Endothelial cell of umbilical vein (primary cell): ENCODE measurements at regions not wholly inside any gene's neighbourhood (a gene's known extent, or its start where the extent isn't known, plus 50 kb on each side); places are given as distances from the start of the nearest gene placed in this dataset.

Source experiments
- BruUV-seq: library from RNA; stranded (reverse); fragments of 400-500 nt; replicated peaks from 2 replicates; lab custom pipeline; 2021; lab: Mats Ljungman, UMichigan
- CTCF ChIA-PET: fragments of 300-600, 350-600 bp; sonication (Branson Sonifier 250); formaldehyde crosslinking; loops from one replicate; lab custom pipeline; 2021; ENCODE audit warnings: antibody characterized with exemption, inconsistent platforms; lab: Charles Lee
- POLR2A ChIA-PET: fragments of 300-600, 350-600 bp; sonication (Branson Sonifier 250); formaldehyde crosslinking; loops from one replicate; lab custom pipeline; 2021; ENCODE audit warnings: antibody characterized with exemption, inconsistent platforms; lab: Charles Lee
- DNase-seq: peaks from one replicate; pipeline ENCODE4 v3.0.0-alpha.2; 2011; ENCODE audit warnings: low read depth, low spot score
- FAIRE-seq: peaks from 2 replicates; lab custom pipeline; 2011; peaks lifted over from hg19 to GRCh38; lab: Jason Lieb, UNC
- H2AFZ ChIP-seq: 2 replicates; pipeline ENCODE4 v1.6.0; 2012; ENCODE audit warnings: low read depth, low read length, control low read depth, inconsistent platforms
- H3K27ac ChIP-seq: 2 replicates; pipeline ENCODE4 v1.5.1; 2011; ENCODE audit warnings: low read depth, mild to moderate bottlenecking, control low read depth, low read length, moderate library complexity; ENCODE audit not compliant: insufficient read depth
- H3K27me3 ChIP-seq, 2 experiments: 2 replicates each; pipeline versions ENCODE4 v1.6.0 to v1.6.1; 2011; ENCODE audit warnings: low read length in 2 of 2, mixed read lengths in 1 of 2; ENCODE audit not compliant: control insufficient read depth in 2 of 2, insufficient read depth in 2 of 2
- H3K36me3 ChIP-seq, 2 experiments: 2 replicates in 1 of 2; 3 replicates in 1 of 2; pipeline ENCODE4 v1.5.1; 2011; ENCODE audit warnings: low read length in 2 of 2, mild to moderate bottlenecking in 1 of 2, moderate library complexity in 1 of 2; ENCODE audit not compliant: control insufficient read depth in 2 of 2, insufficient read depth in 2 of 2; ENCODE audit errors: extremely low read depth in 1 of 2
- H3K4me1 ChIP-seq: 3 replicates; pipeline ENCODE4 v1.5.1; 2011; ENCODE audit warnings: mild to moderate bottlenecking, low read length; ENCODE audit not compliant: control insufficient read depth, insufficient read depth; ENCODE audit errors: extremely low read depth
- H3K4me2 ChIP-seq: 2 replicates; pipeline ENCODE4 v1.6.1; 2011; ENCODE audit warnings: low read length, control low read depth, mixed read lengths; ENCODE audit not compliant: insufficient read depth
- H3K4me3 ChIP-seq, 3 experiments: fragments of 200-600 bp in 1 of 3; sonication (generic), shearing (Covaris generic) in 1 of 3; replicated peaks in 1 of 3; 2 replicates each; pipeline ENCODE4 v1.5.1; 2011 to 2016; ENCODE audit warnings: control low read depth in 3 of 3, low read length in 3 of 3, mild to moderate bottlenecking in 2 of 3, inconsistent platforms in 1 of 3, low read depth in 1 of 3, moderate library complexity in 1 of 3; ENCODE audit not compliant: insufficient read depth in 1 of 3
- H3K79me2 ChIP-seq: 2 replicates; pipeline ENCODE4 v1.6.0; 2012; ENCODE audit warnings: low read length, inconsistent platforms; ENCODE audit not compliant: control insufficient read depth, insufficient read depth
- H3K9ac ChIP-seq: replicated peaks from 2 replicates; pipeline ENCODE3; 2011; ENCODE audit warnings: low read length, control low read depth; ENCODE audit not compliant: insufficient read depth; ENCODE audit errors: extremely low read depth
- H3K9me1 ChIP-seq: replicated peaks from 3 replicates; pipeline ENCODE4 v1.6.0; 2011; ENCODE audit warnings: mild to moderate bottlenecking, low read length; ENCODE audit not compliant: control insufficient read depth, insufficient read depth; ENCODE audit errors: extremely low read depth
- H3K9me3 ChIP-seq: replicated peaks from 2 replicates; pipeline ENCODE4 v1.5.1; 2012; ENCODE audit warnings: low read length, inconsistent platforms; ENCODE audit not compliant: control insufficient read depth, insufficient read depth
- H4K20me1 ChIP-seq: replicated peaks from 2 replicates; pipeline ENCODE3; 2011; ENCODE audit warnings: mild to moderate bottlenecking, low read length; ENCODE audit not compliant: control insufficient read depth, insufficient read depth; ENCODE audit errors: extremely low read depth
- EZH2 ChIP-seq: IDR thresholded peaks from 2 replicates; pipeline ENCODE4 v1.6.1; 2012; ENCODE audit warnings: borderline replicate concordance, low read depth, mild to moderate bottlenecking, moderate library complexity, low read length, inconsistent platforms; ENCODE audit not compliant: severe bottlenecking
- FOS ChIP-seq: IDR thresholded peaks from 2 replicates; pipeline ENCODE4 v1.6.1; 2011; ENCODE audit warnings: mild to moderate bottlenecking, low read length, moderate library complexity, borderline replicate concordance; ENCODE audit not compliant: insufficient read depth
- GATA2 ChIP-seq: IDR thresholded peaks from 2 replicates; pipeline ENCODE4 v1.7.0; 2011; ENCODE audit warnings: low read depth, mild to moderate bottlenecking, moderate library complexity, mixed read lengths, low read length; ENCODE audit not compliant: insufficient read length, insufficient read depth
- JUN ChIP-seq: IDR thresholded peaks from 2 replicates; pipeline ENCODE4 v1.6.1; 2011; ENCODE audit warnings: borderline replicate concordance, low read depth; ENCODE audit not compliant: insufficient read length, insufficient read depth
- MYC ChIP-seq: IDR thresholded peaks from one replicate; pipeline ENCODE4 v1.6.1; 2011; ENCODE audit warnings: mild to moderate bottlenecking, low read depth, low read length
- POLR2A ChIP-seq: IDR thresholded peaks from 2 replicates; pipeline ENCODE4 v1.6.1; 2012; ENCODE audit warnings: low read depth, mild to moderate bottlenecking, control low read depth, low read length
- POLR2AphosphoS5 ChIP-seq: IDR thresholded peaks from 2 replicates; pipeline ENCODE4 v1.6.1; 2012; ENCODE audit warnings: low read depth, mild to moderate bottlenecking, control low read depth, low read length, moderate library complexity; ENCODE audit not compliant: insufficient read depth
- dilution Hi-C: fragments of 300-500 bp; cut with MboI; formaldehyde crosslinking; loops from one replicate; pipeline ENCODE4 v1.15.0; 2019; ENCODE audit warnings: low sequenced_read_pairs; ENCODE audit not compliant: extremely low pct_ligation_motif_present
- intact Hi-C: fragments of 100-400 bp; cut with micrococcal nuclease; formaldehyde crosslinking; loops from one replicate; pipeline ENCODE4 v1.10.0; 2022
- TF ChIP-seq, protein P1 (sequence below), 2 donors: IDR thresholded peaks; 1 replicate in 1 of 2; 2 replicates in 1 of 2; pipeline ENCODE4 v1.5.1; 2011; ENCODE audit warnings: low read length in 2 of 2, mild to moderate bottlenecking in 2 of 2, moderate library complexity in 2 of 2, control low read depth in 1 of 2, inconsistent platforms in 1 of 2, low read depth in 1 of 2; ENCODE audit not compliant: insufficient read depth in 1 of 2; ENCODE audit errors: extremely low read depth in 1 of 2
- TF ChIP-seq, protein P2 (sequence below): IDR thresholded peaks from 2 replicates; pipeline ENCODE4 v1.6.1; 2011; ENCODE audit not compliant: insufficient read depth, insufficient read length

DNA sequence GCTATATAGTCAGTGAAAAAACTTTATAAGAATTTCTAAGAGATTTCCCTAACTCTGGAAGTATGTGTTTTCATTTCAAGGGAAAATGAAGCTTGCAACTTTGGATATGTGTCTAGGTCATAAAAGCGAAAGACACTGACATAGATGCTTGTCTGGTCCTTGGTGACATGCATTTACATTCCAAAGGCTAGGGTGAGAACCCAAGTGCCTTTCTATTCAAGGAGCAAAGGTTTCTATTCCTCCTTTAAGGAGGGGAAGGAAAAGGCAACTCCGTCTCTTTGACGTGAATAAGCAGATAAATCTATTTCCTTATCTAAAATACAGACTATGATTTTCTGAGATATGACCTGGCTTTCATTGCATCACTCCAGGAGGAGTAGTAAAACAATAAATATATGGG lies 261.1 kb downstream of the CDH7 start:
- H3K4me2 ChIP-seq = no peak overlapping the region
- TF ChIP-seq, protein P1, sequence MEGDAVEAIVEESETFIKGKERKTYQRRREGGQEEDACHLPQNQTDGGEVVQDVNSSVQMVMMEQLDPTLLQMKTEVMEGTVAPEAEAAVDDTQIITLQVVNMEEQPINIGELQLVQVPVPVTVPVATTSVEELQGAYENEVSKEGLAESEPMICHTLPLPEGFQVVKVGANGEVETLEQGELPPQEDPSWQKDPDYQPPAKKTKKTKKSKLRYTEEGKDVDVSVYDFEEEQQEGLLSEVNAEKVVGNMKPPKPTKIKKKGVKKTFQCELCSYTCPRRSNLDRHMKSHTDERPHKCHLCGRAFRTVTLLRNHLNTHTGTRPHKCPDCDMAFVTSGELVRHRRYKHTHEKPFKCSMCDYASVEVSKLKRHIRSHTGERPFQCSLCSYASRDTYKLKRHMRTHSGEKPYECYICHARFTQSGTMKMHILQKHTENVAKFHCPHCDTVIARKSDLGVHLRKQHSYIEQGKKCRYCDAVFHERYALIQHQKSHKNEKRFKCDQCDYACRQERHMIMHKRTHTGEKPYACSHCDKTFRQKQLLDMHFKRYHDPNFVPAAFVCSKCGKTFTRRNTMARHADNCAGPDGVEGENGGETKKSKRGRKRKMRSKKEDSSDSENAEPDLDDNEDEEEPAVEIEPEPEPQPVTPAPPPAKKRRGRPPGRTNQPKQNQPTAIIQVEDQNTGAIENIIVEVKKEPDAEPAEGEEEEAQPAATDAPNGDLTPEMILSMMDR (IDR thresholded peaks at IDR 0.05; ENCODE audit: extremely low read depth in 1 of 2, insufficient read depth in 1 of 2, low read depth in 1 of 2, low read length in 2 of 2) = no peak
- TF ChIP-seq EZH2 (no peak), MYC (no peak), FOS (no peak), JUN (no peak), GATA2 (no peak), POLR2AphosphoS5 (no peak), POLR2A (no peak)
- TF ChIP-seq, protein P2, sequence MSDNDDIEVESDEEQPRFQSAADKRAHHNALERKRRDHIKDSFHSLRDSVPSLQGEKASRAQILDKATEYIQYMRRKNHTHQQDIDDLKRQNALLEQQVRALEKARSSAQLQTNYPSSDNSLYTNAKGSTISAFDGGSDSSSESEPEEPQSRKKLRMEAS = no peak
- H3K9me3 ChIP-seq = no peaks in the 10 kb centered on the region
- H3K9me1 ChIP-seq = no peaks in the 10 kb centered on the region
- no peaks in the 10 kb centered on the region for H3K27me3 ChIP-seq
- intact Hi-C loops (no loop called here), dilution Hi-C loops (no loop called here)
- H2AFZ ChIP-seq = no peak overlapping the region
- no peak for DNase-seq
- H3K79me2 ChIP-seq = no peaks in the 10 kb centered on the region
- ChIA-PET POLR2A (no interaction called here), CTCF (no interaction called here)
- no peak overlapping the region for H3K4me3 ChIP-seq
- BruUV-seq = no TSS peak
- no peaks in the 10 kb centered on the region for H4K20me1 ChIP-seq
- H3K4me1 ChIP-seq = no peaks in the 10 kb centered on the region
- no peak overlapping the region for H3K9ac ChIP-seq
- no peak for FAIRE-seq
- no peak overlapping the region for H3K27ac ChIP-seq
- H3K36me3 ChIP-seq = no peaks in the 10 kb centered on the region
